ENCODE measurements at regions not wholly inside any gene's neighbourhood (a gene's known extent, or its start where the extent isn't known, plus 50 kb on each side); places are given as distances from the start of the nearest gene placed in this dataset.

- no peaks in the 10 kb centered on the region for H3K4me1 ChIP-seq
- TF ChIP-seq POLR2A (IDR thresholded peaks at IDR 0.05) (no peak), CTCF (IDR thresholded peaks at IDR 0.05) (no peak), POLR2AphosphoS5 (IDR thresholded peaks at IDR 0.05) (no peak), EP300 (IDR thresholded peaks at IDR 0.05) (no peak)
- no peaks in the 10 kb centered on the region for H3K36me3 ChIP-seq
- no peaks in the 10 kb centered on the region for H3K9me3 ChIP-seq
- H3K27ac ChIP-seq: no peak overlapping the region
- DNase-seq (ENCODE audit: low spot score in 2 of 2): no peak
- 30% methylated on average over 2 of the region's 2 CpGs for WGBS
- no peak overlapping the region for H3K4me3 ChIP-seq
- H3K27me3 ChIP-seq: peaks cover 3% of the 10 kb centered on the region
Observed at GRCh38 chr6:98775205-98775604, 59.2 kb upstream of the POU3F2 start.

- Histone ChIP-seq H3K9me3 (no peaks in the 10 kb centered on the region), H3K36me3 (no peaks in the 10 kb centered on the region), H3K27me3 (no peaks in the 10 kb centered on the region), H3K4me3 (no peak overlapping the region), H3K4me1 (no peaks in the 10 kb centered on the region), H3K27ac (no peak overlapping the region)
- no peak for DNase-seq (ENCODE audit: low spot score in 2 of 2)
- TF ChIP-seq POLR2A (IDR thresholded peaks at IDR 0.05): no peak
- no peak for TF ChIP-seq EP300 (IDR thresholded peaks at IDR 0.05)
- no peak for TF ChIP-seq CTCF (IDR thresholded peaks at IDR 0.05)
- TF ChIP-seq POLR2AphosphoS5 (IDR thresholded peaks at IDR 0.05): no peak
- 68% methylated on average over 1 of the region's 1 CpG for WGBS
Observed at GRCh38 chr6:98777762-98778161, 56.6 kb upstream of the POU3F2 start.

GRCh38 chr6:98779618-98780017, 54.8 kb upstream of the POU3F2 start:
- 87% methylated on average over 3 of the region's 3 CpGs for WGBS
- peaks cover 5% of the 10 kb centered on the region for H3K27me3 ChIP-seq
- H3K36me3 ChIP-seq: no peaks in the 10 kb centered on the region
- H3K9me3 ChIP-seq: no peaks in the 10 kb centered on the region
- TF ChIP-seq EP300 (IDR thresholded peaks at IDR 0.05) (no peak), POLR2AphosphoS5 (IDR thresholded peaks at IDR 0.05) (no peak), CTCF (IDR thresholded peaks at IDR 0.05) (no peak), POLR2A (IDR thresholded peaks at IDR 0.05) (no peak)
- no peak for DNase-seq (ENCODE audit: low spot score in 2 of 2)
- H3K4me1 ChIP-seq: no peaks in the 10 kb centered on the region
- H3K27ac ChIP-seq: no peak overlapping the region
- no peak overlapping the region for H3K4me3 ChIP-seq

GRCh38 chr6:98782772-98783171, 51.6 kb upstream of the POU3F2 start:
- 43% methylated on average over 2 of the region's 2 CpGs for WGBS
- no peaks in the 10 kb centered on the region for H3K36me3 ChIP-seq
- H3K4me1 ChIP-seq: no peaks in the 10 kb centered on the region
- peaks cover 14% of the 10 kb centered on the region for H3K27me3 ChIP-seq
- TF ChIP-seq POLR2A (IDR thresholded peaks at IDR 0.05) (no peak), POLR2AphosphoS5 (IDR thresholded peaks at IDR 0.05) (no peak), CTCF (IDR thresholded peaks at IDR 0.05) (no peak), EP300 (IDR thresholded peaks at IDR 0.05) (no peak)
- H3K9me3 ChIP-seq: no peaks in the 10 kb centered on the region
- H3K4me3 ChIP-seq: no peak overlapping the region
- H3K27ac ChIP-seq: no peak overlapping the region
- DNase-seq (ENCODE audit: low spot score in 2 of 2): no peak

- no peaks in the 10 kb centered on the region for H3K9me3 ChIP-seq
- no peaks in the 10 kb centered on the region for H3K4me1 ChIP-seq
- H3K36me3 ChIP-seq: no peaks in the 10 kb centered on the region
- TF ChIP-seq POLR2A (IDR thresholded peaks at IDR 0.05): no peak
- 66% methylated on average over 2 of the region's 2 CpGs for WGBS
- no peak for DNase-seq (ENCODE audit: low spot score in 2 of 2)
- no peak overlapping the region for H3K4me3 ChIP-seq
- H3K27me3 ChIP-seq: peaks cover 22% of the 10 kb centered on the region
- H3K27ac ChIP-seq: no peak overlapping the region
Observed at GRCh38 chr6:98783578-98783977, 50.8 kb upstream of the POU3F2 start.
